HG02759 (cell line): ENCODE measurements at regions not wholly inside any gene's neighbourhood (a gene's known extent, or its start where the extent isn't known, plus 50 kb on each side); places are given as distances from the start of the nearest gene placed in this dataset.
"Not testable (repeated sequence)": the region's sequence is repeated elsewhere in the genome, so short reads cannot be mapped to it uniquely, and the experiment has no call there.

Source experiments
- ATAC-seq: cut with Tn5 transposase; IDR thresholded peaks from one replicate; pipeline ENCODE4 v1.9.1; 2021; ENCODE audit warnings: mild to moderate bottlenecking, moderate library complexity; ENCODE audit not compliant: unreplicated experiment

GRCh38 chr2:111602259-111602658 lies 281.7 kb downstream of the ANAPC1 start:
- not testable (repeated sequence) for ATAC-seq

- not testable (repeated sequence) for ATAC-seq
Measured at GRCh38 chr2:111605798-111606197, 278.2 kb downstream of the ANAPC1 start.

GRCh38 chr2:111606632-111607031 lies 277.4 kb downstream of the ANAPC1 start:
- not testable (repeated sequence) for ATAC-seq

- not testable (repeated sequence) for ATAC-seq
Measured at GRCh38 chr2:111609146-111609844, 274.7 kb downstream of the ANAPC1 start.

GRCh38 chr2:111610035-111610434 lies 274.0 kb downstream of the ANAPC1 start:
- ATAC-seq, result not testable (repeated sequence)

- no peak for ATAC-seq
Measured at GRCh38 chr2:111616651-111617218, 267.3 kb downstream of the ANAPC1 start.

- no peak for ATAC-seq
Measured at GRCh38 chr2:111617299-111618225, 266.4 kb downstream of the ANAPC1 start.

- ATAC-seq, result no peak
Measured at GRCh38 chr2:111618226-111618977, 265.6 kb downstream of the ANAPC1 start.

GRCh38 chr2:111618978-111619902 lies 264.8 kb downstream of the ANAPC1 start:
- no peak for ATAC-seq

GRCh38 chr2:111620281-111620680 lies 263.7 kb downstream of the ANAPC1 start:
- no peak for ATAC-seq

GRCh38 chr2:111622859-111623258 lies 261.1 kb downstream of the ANAPC1 start:
- no peak for ATAC-seq

GRCh38 chr2:111623380-111623779 lies 260.6 kb downstream of the ANAPC1 start:
- no peak for ATAC-seq

- no peak for ATAC-seq
Measured at GRCh38 chr2:111624411-111625156, 259.4 kb downstream of the ANAPC1 start.

GRCh38 chr2:111625157-111625537 lies 258.8 kb downstream of the ANAPC1 start:
- not testable (repeated sequence) for ATAC-seq

GRCh38 chr2:111626037-111626864 lies 257.7 kb downstream of the ANAPC1 start:
- no peak for ATAC-seq

- ATAC-seq, result no peak
Measured at GRCh38 chr2:111626865-111627163, 257.2 kb downstream of the ANAPC1 start.

- no peak for ATAC-seq
Measured at GRCh38 chr2:111627256-111627655, 256.7 kb downstream of the ANAPC1 start.

- no peak for ATAC-seq
Measured at GRCh38 chr2:111628221-111628620, 255.8 kb downstream of the ANAPC1 start.
